ENCODE measurements at regions not wholly inside any gene's neighbourhood (a gene's known extent, or its start where the extent isn't known, plus 50 kb on each side); places are given as distances from the start of the nearest gene placed in this dataset.
"Not testable (repeated sequence)": the region's sequence is repeated elsewhere in the genome, so short reads cannot be mapped to it uniquely, and the experiment has no call there.

DNA sequence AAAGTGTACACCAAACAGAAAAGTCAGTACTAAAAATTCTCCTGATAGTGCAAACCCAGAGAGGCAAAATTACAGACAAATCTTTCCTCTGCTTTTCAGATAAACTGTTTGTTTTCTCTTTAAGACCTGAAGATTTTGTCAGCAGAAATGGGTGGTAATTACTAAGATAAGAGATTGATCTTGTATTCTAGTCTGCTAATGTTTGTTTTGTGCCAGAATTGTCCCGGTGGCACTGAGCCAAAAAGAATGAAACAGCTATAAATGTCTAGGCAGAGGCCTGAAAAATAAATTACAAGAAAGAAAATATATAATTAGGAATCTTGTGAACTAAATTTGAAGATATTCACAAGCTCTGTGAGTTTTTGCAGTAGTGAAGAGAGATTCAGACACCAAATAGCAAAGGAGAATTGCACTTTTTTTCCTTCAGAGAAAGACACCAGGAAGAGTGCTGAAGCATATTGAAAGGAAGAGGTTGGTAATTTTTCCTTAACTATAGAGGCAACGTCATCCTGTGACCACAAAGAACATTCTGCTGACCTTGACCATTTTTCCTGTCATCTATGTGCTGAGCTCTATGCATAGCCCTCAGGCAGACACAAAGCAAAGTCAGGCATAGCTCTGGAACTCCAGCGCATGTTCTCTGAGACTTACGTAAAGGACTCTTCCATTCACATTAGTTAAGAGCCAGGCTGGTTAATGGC, 314.5 kb upstream of the RASGEF1B start:
- intact Hi-C loops (cut with micrococcal nuclease), result no loop called here

DNA sequence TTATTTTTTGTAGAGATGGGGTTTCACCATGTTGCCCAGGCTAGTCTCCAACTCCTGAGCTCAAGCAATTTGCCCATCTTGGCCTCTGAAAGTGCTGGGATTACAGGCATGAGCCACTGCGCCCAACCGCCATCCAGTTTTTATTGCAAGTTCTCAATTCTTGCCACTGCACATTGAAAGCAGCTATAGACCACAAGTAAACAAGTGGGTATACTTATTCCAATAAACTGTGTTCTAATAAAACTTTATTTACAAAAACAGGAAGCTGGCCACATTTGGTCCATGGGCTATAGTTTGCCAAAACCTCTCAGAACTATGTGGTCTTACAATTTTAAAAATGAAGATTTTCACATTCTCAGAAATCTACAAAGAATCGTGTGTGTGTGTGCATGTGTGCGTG, 313.6 kb upstream of the RASGEF1B start:
- 98% methylated on average over 4 of the region's 4 CpGs for WGBS (ENCODE audit: insufficient coverage)
- no peaks in the 10 kb centered on the region for H3K36me3 ChIP-seq (ENCODE audit: control insufficient read depth, insufficient read depth, low read length)
- DNase-seq, result no peak
- Mint-ChIP-seq H3K9me3 (no peaks in the 10 kb centered on the region), H3K27me3 (ENCODE audit: low read depth in 2 of 2) (no peaks in the 10 kb centered on the region), H3K27ac (no peak overlapping the region), H3K36me3 (no peaks in the 10 kb centered on the region), H3K4me1 (peaks cover 4 to 5% of the 10 kb centered on the region in 2 donors), H3K4me3 (no peak overlapping the region)
- H3K27ac ChIP-seq (ENCODE audit: low read length), result no peak overlapping the region
- H3K27me3 ChIP-seq (ENCODE audit: control insufficient read depth, insufficient read depth, low read length), result no peaks in the 10 kb centered on the region
- ATAC-seq, result no peak
- TF ChIP-seq, protein P1, sequence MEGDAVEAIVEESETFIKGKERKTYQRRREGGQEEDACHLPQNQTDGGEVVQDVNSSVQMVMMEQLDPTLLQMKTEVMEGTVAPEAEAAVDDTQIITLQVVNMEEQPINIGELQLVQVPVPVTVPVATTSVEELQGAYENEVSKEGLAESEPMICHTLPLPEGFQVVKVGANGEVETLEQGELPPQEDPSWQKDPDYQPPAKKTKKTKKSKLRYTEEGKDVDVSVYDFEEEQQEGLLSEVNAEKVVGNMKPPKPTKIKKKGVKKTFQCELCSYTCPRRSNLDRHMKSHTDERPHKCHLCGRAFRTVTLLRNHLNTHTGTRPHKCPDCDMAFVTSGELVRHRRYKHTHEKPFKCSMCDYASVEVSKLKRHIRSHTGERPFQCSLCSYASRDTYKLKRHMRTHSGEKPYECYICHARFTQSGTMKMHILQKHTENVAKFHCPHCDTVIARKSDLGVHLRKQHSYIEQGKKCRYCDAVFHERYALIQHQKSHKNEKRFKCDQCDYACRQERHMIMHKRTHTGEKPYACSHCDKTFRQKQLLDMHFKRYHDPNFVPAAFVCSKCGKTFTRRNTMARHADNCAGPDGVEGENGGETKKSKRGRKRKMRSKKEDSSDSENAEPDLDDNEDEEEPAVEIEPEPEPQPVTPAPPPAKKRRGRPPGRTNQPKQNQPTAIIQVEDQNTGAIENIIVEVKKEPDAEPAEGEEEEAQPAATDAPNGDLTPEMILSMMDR (IDR thresholded peaks at IDR 0.05), result no peak
- no peaks in the 10 kb centered on the region for H3K9me3 ChIP-seq (ENCODE audit: control insufficient read depth, insufficient read depth, low read length)
- H3K4me3 ChIP-seq (ENCODE audit: low read length), result no peak overlapping the region
- intact Hi-C loops (cut with micrococcal nuclease), result no loop called here
- no peaks in the 10 kb centered on the region for H3K4me1 ChIP-seq (ENCODE audit: control insufficient read depth, insufficient read depth, low read length)

More for the DNA sequence above, 314.5 kb upstream of the RASGEF1B start:
- Mint-ChIP-seq H3K4me1 (peaks cover 4 to 5% of the 10 kb centered on the region in 2 donors), H3K4me3 (no peak overlapping the region), H3K27me3 (ENCODE audit: low read depth in 2 of 2) (no peaks in the 10 kb centered on the region), H3K9me3 (no peaks in the 10 kb centered on the region), H3K36me3 (no peaks in the 10 kb centered on the region), H3K27ac (no peak overlapping the region)
- H3K27ac ChIP-seq (ENCODE audit: low read length), result no peak overlapping the region
- no peak for ATAC-seq
- no peaks in the 10 kb centered on the region for H3K9me3 ChIP-seq (ENCODE audit: control insufficient read depth, insufficient read depth, low read length)
- H3K36me3 ChIP-seq (ENCODE audit: control insufficient read depth, insufficient read depth, low read length), result no peaks in the 10 kb centered on the region
- H3K27me3 ChIP-seq (ENCODE audit: control insufficient read depth, insufficient read depth, low read length), result no peaks in the 10 kb centered on the region
- H3K4me3 ChIP-seq (ENCODE audit: low read length), result no peak overlapping the region
- H3K4me1 ChIP-seq (ENCODE audit: control insufficient read depth, insufficient read depth, low read length), result no peaks in the 10 kb centered on the region
- TF ChIP-seq, protein P1 (IDR thresholded peaks at IDR 0.05), result no peak
- DNase-seq, result no peak
- WGBS (ENCODE audit: insufficient coverage), result 31% methylated on average over 4 of the region's 4 CpGs

DNA sequence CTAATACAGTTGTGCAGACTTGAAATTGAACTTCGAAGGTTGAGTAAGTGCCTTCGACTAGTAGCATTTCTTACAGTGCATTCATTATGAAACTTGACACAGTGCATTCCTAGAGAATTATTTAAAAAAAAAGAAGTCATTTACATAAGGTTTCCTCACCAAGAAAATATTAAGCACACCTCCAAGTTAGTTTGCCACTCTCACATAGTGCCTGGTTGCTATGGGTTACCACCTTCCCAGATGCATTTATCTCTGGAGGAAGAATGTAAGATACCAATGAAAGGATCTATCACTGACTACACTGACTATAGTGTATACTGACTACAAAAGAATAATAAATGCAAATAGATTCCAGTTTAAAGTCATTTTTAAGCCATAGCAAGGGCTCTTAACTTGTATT, 311.9 kb upstream of the RASGEF1B start:
- no peaks in the 10 kb centered on the region for H3K4me1 ChIP-seq (ENCODE audit: control insufficient read depth, insufficient read depth, low read length)
- H3K27me3 Mint-ChIP-seq (ENCODE audit: low read depth in 2 of 2), result peaks cover 0 to 3% of the 10 kb centered on the region in 2 donors
- intact Hi-C loops (cut with micrococcal nuclease), result no loop called here
- H3K27ac ChIP-seq (ENCODE audit: low read length), result no peak overlapping the region
- no peak overlapping the region for H3K4me3 ChIP-seq (ENCODE audit: low read length)
- H3K36me3 ChIP-seq (ENCODE audit: control insufficient read depth, insufficient read depth, low read length), result no peaks in the 10 kb centered on the region
- ATAC-seq, result no peak
- H3K36me3 Mint-ChIP-seq, result no peaks in the 10 kb centered on the region
- no peaks in the 10 kb centered on the region for H3K9me3 ChIP-seq (ENCODE audit: control insufficient read depth, insufficient read depth, low read length)
- no peaks in the 10 kb centered on the region for H3K9me3 Mint-ChIP-seq
- no peak overlapping the region for H3K27ac Mint-ChIP-seq
- WGBS (ENCODE audit: insufficient coverage), result 97% methylated on average over 2 of the region's 2 CpGs
- no peak overlapping the region for H3K4me3 Mint-ChIP-seq
- H3K27me3 ChIP-seq (ENCODE audit: control insufficient read depth, insufficient read depth, low read length), result no peaks in the 10 kb centered on the region
- no peak for DNase-seq
- TF ChIP-seq, protein P1 (IDR thresholded peaks at IDR 0.05), result no peak
- H3K4me1 Mint-ChIP-seq, result no peaks in the 10 kb centered on the region

DNA sequence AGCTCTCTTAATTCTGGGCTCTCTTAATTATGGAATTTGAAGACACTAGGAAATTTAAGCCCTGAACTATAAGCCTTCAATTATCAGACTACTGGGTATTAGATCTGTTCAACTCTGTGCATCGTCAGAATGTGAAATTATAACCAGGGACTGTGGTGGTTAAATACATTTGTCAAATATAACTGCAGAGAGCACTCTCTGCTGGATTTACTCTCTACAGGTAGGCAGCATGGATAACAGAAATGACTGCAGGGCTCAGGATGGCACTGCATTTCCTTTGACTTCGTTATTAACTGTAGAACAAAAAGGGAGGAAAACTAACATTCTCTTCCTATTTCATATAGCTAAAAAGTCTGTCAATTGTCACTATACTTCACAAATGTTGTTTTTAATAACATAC, 310.1 kb upstream of the RASGEF1B start:
- Mint-ChIP-seq H3K27ac (no peak overlapping the region), H3K36me3 (no peaks in the 10 kb centered on the region), H3K4me3 (no peak overlapping the region), H3K27me3 (ENCODE audit: low read depth in 2 of 2) (peaks cover 0 to 10% of the 10 kb centered on the region in 2 donors), H3K4me1 (no peaks in the 10 kb centered on the region), H3K9me3 (no peaks in the 10 kb centered on the region)
- intact Hi-C loops (cut with micrococcal nuclease), result no loop called here
- H3K4me1 ChIP-seq (ENCODE audit: control insufficient read depth, insufficient read depth, low read length), result no peaks in the 10 kb centered on the region
- no peaks in the 10 kb centered on the region for H3K36me3 ChIP-seq (ENCODE audit: control insufficient read depth, insufficient read depth, low read length)
- DNase-seq, result no peak
- 100% methylated on average over 2 of the region's 2 CpGs for WGBS (ENCODE audit: insufficient coverage)
- H3K9me3 ChIP-seq (ENCODE audit: control insufficient read depth, insufficient read depth, low read length), result no peaks in the 10 kb centered on the region
- no peak for ATAC-seq
- TF ChIP-seq, protein P1 (IDR thresholded peaks at IDR 0.05), result no peak
- H3K27ac ChIP-seq (ENCODE audit: low read length), result no peak overlapping the region
- H3K27me3 ChIP-seq (ENCODE audit: control insufficient read depth, insufficient read depth, low read length), result no peaks in the 10 kb centered on the region
- no peak overlapping the region for H3K4me3 ChIP-seq (ENCODE audit: low read length)

DNA sequence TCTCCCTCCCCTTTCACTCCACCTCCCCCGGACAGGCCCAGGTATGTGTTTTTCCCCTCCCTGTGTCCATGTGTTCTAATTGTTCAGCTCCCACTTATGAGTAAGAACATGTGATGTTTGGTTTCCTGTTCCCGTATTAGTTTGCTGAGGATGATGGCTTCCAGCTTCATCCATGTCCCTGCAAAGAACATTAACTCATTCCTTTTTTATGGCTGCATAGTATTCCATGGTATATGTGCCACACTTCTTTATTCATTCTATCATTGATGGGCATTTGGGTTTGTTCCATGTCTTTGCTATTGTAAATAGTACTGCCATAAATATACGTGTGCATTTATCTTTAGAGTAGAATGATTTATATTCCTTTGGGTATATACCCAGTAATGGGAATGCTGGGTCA, 306.0 kb upstream of the RASGEF1B start:
- H3K27me3 ChIP-seq (ENCODE audit: control insufficient read depth, insufficient read depth, low read length); H3K27ac Mint-ChIP-seq; H3K36me3 Mint-ChIP-seq; H3K36me3 ChIP-seq (ENCODE audit: control insufficient read depth, insufficient read depth, low read length); H3K9me3 Mint-ChIP-seq; intact Hi-C loops (cut with micrococcal nuclease); H3K4me1 ChIP-seq (ENCODE audit: control insufficient read depth, insufficient read depth, low read length); DNase-seq; H3K27ac ChIP-seq (ENCODE audit: low read length); H3K4me1 Mint-ChIP-seq; H3K9me3 ChIP-seq (ENCODE audit: control insufficient read depth, insufficient read depth, low read length); H3K4me3 ChIP-seq (ENCODE audit: low read length); H3K4me3 Mint-ChIP-seq; ATAC-seq: not testable (repeated sequence)
- peaks cover 7 to 11% of the 10 kb centered on the region in 2 donors for H3K27me3 Mint-ChIP-seq (ENCODE audit: low read depth in 2 of 2)
- 92% methylated on average over 2 of the region's 3 CpGs for WGBS (ENCODE audit: insufficient coverage)

Data from natural killer cell (primary cell).